GM23338 (cell line): ENCODE measurements at regions not wholly inside any gene's neighbourhood (a gene's known extent, or its start where the extent isn't known, plus 50 kb on each side); places are given as distances from the start of the nearest gene placed in this dataset.
"Not testable (repeated sequence)": the region's sequence is repeated elsewhere in the genome, so short reads cannot be mapped to it uniquely, and the experiment has no call there.

Experiments used
- ATAC-seq: fragments of 200-7000 bp; cut with Tn5 transposase; 3 replicates; pipeline ENCODE4 v1.9.1; 2020
- DNase-seq: peaks from one replicate; pipeline ENCODE4 v3.0.0-alpha.2; 2015; ENCODE audit warnings: low spot score
- H2AFZ ChIP-seq: fragments of 200-600 bp; sonication (generic); 2 replicates; pipeline ENCODE4 v1.8.0; 2016; ENCODE audit warnings: antibody characterized with exemption, mild to moderate bottlenecking, moderate library complexity
- H3F3A ChIP-seq: fragments of 200-600 bp; sonication (generic); replicated peaks from 2 replicates; pipeline ENCODE4 v1.8.0; 2017; ENCODE audit warnings: antibody characterized with exemption, mixed run types, low read depth
- H3K27ac ChIP-seq: fragments of 200-600 bp; sonication (generic); 2 replicates; pipeline ENCODE4 v1.6.1; 2016; ENCODE audit warnings: low read depth
- H3K27me3 ChIP-seq: fragments of 200-600 bp; sonication (generic); 2 replicates; pipeline ENCODE4 v1.8.0; 2016; ENCODE audit warnings: mild to moderate bottlenecking, mixed run types, moderate library complexity; ENCODE audit not compliant: insufficient read depth
- H3K36me3 ChIP-seq: fragments of 200-600 bp; sonication (generic); 2 replicates; pipeline ENCODE4 v1.8.0; 2016; ENCODE audit warnings: mild to moderate bottlenecking; ENCODE audit not compliant: insufficient read depth
- H3K4me1 ChIP-seq: fragments of 200-600 bp; sonication (generic); 2 replicates; pipeline ENCODE4 v1.8.0; 2016; ENCODE audit warnings: mild to moderate bottlenecking, moderate library complexity; ENCODE audit not compliant: insufficient read depth
- H3K4me2 ChIP-seq: fragments of 200-600 bp; sonication (generic); 2 replicates; pipeline ENCODE4 v1.7.1; 2017; ENCODE audit warnings: mixed run types
- H3K4me3 ChIP-seq: fragments of 200-600 bp; sonication (generic); 2 replicates; pipeline ENCODE4 v1.6.1; 2016; ENCODE audit warnings: mixed run types
- H3K79me2 ChIP-seq: fragments of 200-600 bp; sonication (generic); replicated peaks from 2 replicates; pipeline ENCODE4 v1.8.0; 2017; ENCODE audit warnings: mild to moderate bottlenecking; ENCODE audit not compliant: insufficient read depth
- H3K9me2 ChIP-seq: fragments of 200-600 bp; sonication (generic); 2 replicates; pipeline ENCODE4 v1.8.0; 2017; ENCODE audit not compliant: insufficient read depth
- H4K20me1 ChIP-seq: fragments of 200-600 bp; sonication (generic); replicated peaks from 2 replicates; pipeline ENCODE4 v1.8.0; 2017; ENCODE audit warnings: mild to moderate bottlenecking; ENCODE audit not compliant: insufficient read depth
- H3K27ac Mint-ChIP-seq: 2 replicates; pipeline ENCODE4 v1.8.0; 2020; ENCODE audit warnings: inconsistent platforms, mild to moderate bottlenecking, moderate library complexity, mixed read lengths
- H3K27me3 Mint-ChIP-seq: 3 replicates; pipeline ENCODE4 v1.8.0; 2022; ENCODE audit warnings: low read depth, mild to moderate bottlenecking, moderate library complexity, mixed read lengths, inconsistent platforms; ENCODE audit not compliant: insufficient read depth, poor library complexity
- H3K36me3 Mint-ChIP-seq: 3 replicates; pipeline ENCODE4 v1.8.0; 2021; ENCODE audit warnings: low read depth, mild to moderate bottlenecking, inconsistent platforms, moderate library complexity, mixed read lengths
- H3K4me1 Mint-ChIP-seq: 3 replicates; pipeline ENCODE4 v1.8.0; 2020; ENCODE audit warnings: mild to moderate bottlenecking, inconsistent platforms, mixed read lengths
- H3K4me3 Mint-ChIP-seq: 3 replicates; pipeline ENCODE4 v1.8.0; 2021; ENCODE audit warnings: moderate library complexity, mild to moderate bottlenecking, inconsistent platforms, mixed read lengths
- H3K9me3 Mint-ChIP-seq: 3 replicates; pipeline ENCODE4 v1.8.0; 2020; ENCODE audit warnings: moderate library complexity, mild to moderate bottlenecking, inconsistent platforms, mixed read lengths
- CREB1 ChIP-seq: fragments of 250-450 bp; sonication (Bioruptor Pico); IDR thresholded peaks from 2 replicates; pipeline ENCODE4 v1.5.0; 2020; ENCODE audit warnings: low read depth, mild to moderate bottlenecking, moderate library complexity
- JUNB ChIP-seq: IDR thresholded peaks from one replicate; pipeline ENCODE4 v1.6.1; 2016; ENCODE audit warnings: antibody characterized with exemption; ENCODE audit not compliant: unreplicated experiment
- POLR2AphosphoS5 ChIP-seq: IDR thresholded peaks from 2 replicates; pipeline ENCODE4 v1.6.1; 2016; ENCODE audit warnings: antibody characterized with exemption, low read depth
- TF ChIP-seq, protein P1 (sequence below): fragments of 250-450 bp; sonication (Bioruptor Pico); IDR thresholded peaks from 2 replicates; pipeline ENCODE4 v1.5.0; 2020; ENCODE audit warnings: mild to moderate bottlenecking, moderate library complexity

GRCh38 chr3:113374078-113374477, 67.2 kb downstream of the CFAP44 start (continued):
- TF ChIP-seq, protein P1, sequence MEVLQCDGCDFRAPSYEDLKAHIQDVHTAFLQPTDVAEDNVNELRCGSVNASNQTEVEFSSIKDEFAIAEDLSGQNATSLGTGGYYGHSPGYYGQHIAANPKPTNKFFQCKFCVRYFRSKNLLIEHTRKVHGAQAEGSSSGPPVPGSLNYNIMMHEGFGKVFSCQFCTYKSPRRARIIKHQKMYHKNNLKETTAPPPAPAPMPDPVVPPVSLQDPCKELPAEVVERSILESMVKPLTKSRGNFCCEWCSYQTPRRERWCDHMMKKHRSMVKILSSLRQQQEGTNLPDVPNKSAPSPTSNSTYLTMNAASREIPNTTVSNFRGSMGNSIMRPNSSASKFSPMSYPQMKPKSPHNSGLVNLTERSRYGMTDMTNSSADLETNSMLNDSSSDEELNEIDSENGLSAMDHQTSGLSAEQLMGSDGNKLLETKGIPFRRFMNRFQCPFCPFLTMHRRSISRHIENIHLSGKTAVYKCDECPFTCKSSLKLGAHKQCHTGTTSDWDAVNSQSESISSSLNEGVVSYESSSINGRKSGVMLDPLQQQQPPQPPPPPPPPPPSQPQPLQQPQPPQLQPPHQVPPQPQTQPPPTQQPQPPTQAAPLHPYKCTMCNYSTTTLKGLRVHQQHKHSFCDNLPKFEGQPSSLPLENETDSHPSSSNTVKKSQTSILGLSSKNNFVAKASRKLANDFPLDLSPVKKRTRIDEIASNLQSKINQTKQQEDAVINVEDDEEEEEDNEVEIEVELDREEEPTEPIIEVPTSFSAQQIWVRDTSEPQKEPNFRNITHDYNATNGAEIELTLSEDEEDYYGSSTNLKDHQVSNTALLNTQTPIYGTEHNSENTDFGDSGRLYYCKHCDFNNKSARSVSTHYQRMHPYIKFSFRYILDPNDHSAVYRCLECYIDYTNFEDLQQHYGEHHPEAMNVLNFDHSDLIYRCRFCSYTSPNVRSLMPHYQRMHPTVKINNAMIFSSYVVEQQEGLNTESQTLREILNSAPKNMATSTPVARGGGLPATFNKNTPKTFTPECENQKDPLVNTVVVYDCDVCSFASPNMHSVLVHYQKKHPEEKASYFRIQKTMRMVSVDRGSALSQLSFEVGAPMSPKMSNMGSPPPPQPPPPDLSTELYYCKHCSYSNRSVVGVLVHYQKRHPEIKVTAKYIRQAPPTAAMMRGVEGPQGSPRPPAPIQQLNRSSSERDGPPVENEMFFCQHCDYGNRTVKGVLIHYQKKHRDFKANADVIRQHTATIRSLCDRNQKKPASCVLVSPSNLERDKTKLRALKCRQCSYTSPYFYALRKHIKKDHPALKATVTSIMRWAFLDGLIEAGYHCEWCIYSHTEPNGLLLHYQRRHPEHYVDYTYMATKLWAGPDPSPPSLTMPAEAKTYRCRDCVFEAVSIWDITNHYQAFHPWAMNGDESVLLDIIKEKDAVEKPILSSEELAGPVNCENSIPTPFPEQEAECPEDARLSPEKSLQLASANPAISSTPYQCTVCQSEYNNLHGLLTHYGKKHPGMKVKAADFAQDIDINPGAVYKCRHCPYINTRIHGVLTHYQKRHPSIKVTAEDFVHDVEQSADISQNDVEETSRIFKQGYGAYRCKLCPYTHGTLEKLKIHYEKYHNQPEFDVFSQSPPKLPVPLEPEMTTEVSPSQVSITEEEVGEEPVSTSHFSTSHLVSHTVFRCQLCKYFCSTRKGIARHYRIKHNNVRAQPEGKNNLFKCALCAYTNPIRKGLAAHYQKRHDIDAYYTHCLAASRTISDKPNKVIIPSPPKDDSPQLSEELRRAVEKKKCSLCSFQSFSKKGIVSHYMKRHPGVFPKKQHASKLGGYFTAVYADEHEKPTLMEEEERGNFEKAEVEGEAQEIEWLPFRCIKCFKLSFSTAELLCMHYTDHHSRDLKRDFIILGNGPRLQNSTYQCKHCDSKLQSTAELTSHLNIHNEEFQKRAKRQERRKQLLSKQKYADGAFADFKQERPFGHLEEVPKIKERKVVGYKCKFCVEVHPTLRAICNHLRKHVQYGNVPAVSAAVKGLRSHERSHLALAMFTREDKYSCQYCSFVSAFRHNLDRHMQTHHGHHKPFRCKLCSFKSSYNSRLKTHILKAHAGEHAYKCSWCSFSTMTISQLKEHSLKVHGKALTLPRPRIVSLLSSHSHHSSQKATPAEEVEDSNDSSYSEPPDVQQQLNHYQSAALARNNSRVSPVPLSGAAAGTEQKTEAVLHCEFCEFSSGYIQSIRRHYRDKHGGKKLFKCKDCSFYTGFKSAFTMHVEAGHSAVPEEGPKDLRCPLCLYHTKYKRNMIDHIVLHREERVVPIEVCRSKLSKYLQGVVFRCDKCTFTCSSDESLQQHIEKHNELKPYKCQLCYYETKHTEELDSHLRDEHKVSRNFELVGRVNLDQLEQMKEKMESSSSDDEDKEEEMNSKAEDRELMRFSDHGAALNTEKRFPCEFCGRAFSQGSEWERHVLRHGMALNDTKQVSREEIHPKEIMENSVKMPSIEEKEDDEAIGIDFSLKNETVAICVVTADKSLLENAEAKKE = no peak
- TF ChIP-seq POLR2AphosphoS5 (no peak), CREB1 (CRISPR knock-in tag) (no peak), JUNB (no peak)

GRCh38 chr3:113366800-113367199, 74.5 kb downstream of the CFAP44 start:
- H3F3A ChIP-seq, H3K79me2 ChIP-seq, H3K4me1 Mint-ChIP-seq, H2AFZ ChIP-seq, H4K20me1 ChIP-seq, H3K4me3 ChIP-seq, ATAC-seq, H3K4me2 ChIP-seq, DNase-seq, H3K27ac Mint-ChIP-seq, H3K9me3 Mint-ChIP-seq, H3K36me3 Mint-ChIP-seq, H3K27ac ChIP-seq, H3K9me2 ChIP-seq, H3K4me3 Mint-ChIP-seq, H3K27me3 Mint-ChIP-seq, H3K4me1 ChIP-seq, H3K36me3 ChIP-seq, H3K27me3 ChIP-seq: not testable (repeated sequence)

- H3K4me3 ChIP-seq, H3K4me2 ChIP-seq, H3K27me3 Mint-ChIP-seq, H3K9me3 Mint-ChIP-seq, H3K27me3 ChIP-seq, H3F3A ChIP-seq, H2AFZ ChIP-seq, H4K20me1 ChIP-seq, H3K4me1 ChIP-seq, H3K4me1 Mint-ChIP-seq, H3K27ac Mint-ChIP-seq, H3K4me3 Mint-ChIP-seq, H3K36me3 Mint-ChIP-seq, H3K36me3 ChIP-seq, DNase-seq, H3K27ac ChIP-seq, H3K79me2 ChIP-seq, H3K9me2 ChIP-seq, ATAC-seq: not testable (repeated sequence)
Measured at GRCh38 chr3:113355340-113355739, 86.0 kb downstream of the CFAP44 start.
